ENCODE measurements at regions not wholly inside any gene's neighbourhood (a gene's known extent, or its start where the extent isn't known, plus 50 kb on each side); places are given as distances from the start of the nearest gene placed in this dataset.

DNA sequence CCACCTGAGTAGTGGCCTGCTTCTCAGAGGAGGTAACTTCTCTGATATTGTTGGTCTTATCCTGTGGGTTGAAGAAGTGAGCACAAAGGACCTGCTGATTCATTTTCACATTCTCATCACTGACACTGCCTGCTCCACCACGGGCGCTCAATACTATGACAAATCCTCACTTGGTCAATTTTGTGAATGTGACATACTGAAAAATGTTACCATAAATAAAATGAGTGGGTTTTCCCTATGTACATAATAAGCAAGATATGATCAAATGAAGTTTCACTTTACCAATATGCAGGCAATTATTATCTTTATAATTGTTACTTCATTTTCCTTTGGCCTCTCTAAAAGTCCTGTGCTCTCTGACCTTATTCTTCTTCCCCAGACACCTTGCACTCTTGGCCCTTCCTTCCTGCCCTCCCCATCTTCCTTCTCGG is 71.5 kb upstream of the RIPOR2 start:
- FAIRE-seq (no peak), ATAC-seq (no peak), DNase-seq (ENCODE audit: low spot score) (no peak)
- Histone ChIP-seq H3K9me3 (ENCODE audit: low read length) (no peaks in the 10 kb centered on the region), H3K4me3 (replicated peaks in 1 of 3; ENCODE audit: insufficient read depth in 1 of 3, low read depth in 2 of 3, low read length in 3 of 3) (no peak overlapping the region), H3K4me2 (ENCODE audit: low read depth, low read length) (no peak overlapping the region), H3K79me2 (ENCODE audit: insufficient read depth, low read length) (no peaks in the 10 kb centered on the region), H3K9ac (ENCODE audit: insufficient read depth, low read depth, low read length) (no peak overlapping the region), H3K4me1 (ENCODE audit: insufficient read depth, low read length) (no peaks in the 10 kb centered on the region), H3K27me3 (ENCODE audit: control insufficient read depth in 1 of 2, insufficient read depth in 2 of 2, low read length in 2 of 2) (peaks cover 0 to 9% of the 10 kb centered on the region in 2 experiments; a peak in 1 of 5 replicates), H3K36me3 (replicated peaks in 1 of 2; ENCODE audit: control insufficient read depth in 1 of 2, insufficient read depth in 2 of 2, low read length in 2 of 2) (no peaks in the 10 kb centered on the region), H2AFZ (ENCODE audit: low read length) (no peak overlapping the region), H4K20me1 (ENCODE audit: insufficient read depth, low read length) (no peaks in the 10 kb centered on the region), H3K27ac (ENCODE audit: extremely low read length, insufficient read depth, low read length) (no peak overlapping the region)
- intact Hi-C loops (cut with micrococcal nuclease; ENCODE audit: unreplicated experiment) (no loop called here), in situ Hi-C loops (cut with HindIII; ENCODE audit: extremely low pct_ligation_motif_present, low pct_unique_long_range_greater_than_20kb) (no loop called here)
- ChIA-PET POLR2A (no interaction called here), CTCF (ENCODE audit: low intra/inter-chr PET ratio, low total read pairs) (no interaction called here)
- TF ChIP-seq SSRP1 (CRISPR knock-in tag; IDR thresholded peaks at IDR 0.05) (no peak), ZNF598 (CRISPR knock-in tag; IDR thresholded peaks at IDR 0.05; ENCODE audit: borderline replicate concordance) (no peak), SIX1 (CRISPR knock-in tag; IDR thresholded peaks at IDR 0.05; ENCODE audit: borderline replicate concordance) (no peak), REL (CRISPR knock-in tag; conservative IDR thresholded peaks at IDR 0.05) (no peak), TRIM22 (IDR thresholded peaks at IDR 0.05) (no peak), ISX (CRISPR knock-in tag; conservative IDR thresholded peaks at IDR 0.05) (no peak), TCF12 (IDR thresholded peaks at IDR 0.05) (no peak), TCF12 (CRISPR knock-in tag; IDR thresholded peaks at IDR 0.05) (no peak), ZNF501 (CRISPR knock-in tag; IDR thresholded peaks at IDR 0.05) (no peak), NFE2 (CRISPR knock-in tag; IDR thresholded peaks at IDR 0.05) (no peak), ZMAT3 (CRISPR knock-in tag; conservative IDR thresholded peaks at IDR 0.05) (no peak), ZNF30 (CRISPR knock-in tag; IDR thresholded peaks at IDR 0.05) (no peak)
- BruUV-seq (replicated peaks): no TSS peak
- 45% methylated on average over 3 of the region's 3 CpGs for WGBS (ENCODE audit: low lambda C conversion rate)
